Activated CD4-positive, alpha-beta T cell treated with anti-CD3 and anti-CD28 coated beads for 1 hour (primary cell): ENCODE measurements at regions not wholly inside any gene's neighbourhood (a gene's known extent, or its start where the extent isn't known, plus 50 kb on each side); places are given as distances from the start of the nearest gene placed in this dataset.
"Not testable (repeated sequence)": the region's sequence is repeated elsewhere in the genome, so short reads cannot be mapped to it uniquely, and the experiment has no call there.

ENCODE experiments used
- DNase-seq: peaks from one replicate; pipeline ENCODE4 v3.0.0-alpha.2; 2020

- DNase-seq: no peak
Observed at GRCh38 chr10:119996944-119997343, 104.4 kb downstream of the SEC23IP start.

- DNase-seq: no peak
Observed at GRCh38 chr10:119997429-119997828, 104.9 kb downstream of the SEC23IP start.

GRCh38 chr10:120002785-120003184 lies 110.3 kb downstream of the SEC23IP start:
- no peak for DNase-seq

- no peak for DNase-seq
Observed at GRCh38 chr10:120005207-120006201, 113.0 kb downstream of the SEC23IP start.

- DNase-seq: no peak
Observed at GRCh38 chr10:120007261-120007660, 114.7 kb downstream of the SEC23IP start.

GRCh38 chr10:120011359-120012130 lies 119.0 kb downstream of the SEC23IP start:
- no peak for DNase-seq

- no peak for DNase-seq
Observed at GRCh38 chr10:120012131-120012400, 119.5 kb downstream of the SEC23IP start.

- DNase-seq: no peak
Observed at GRCh38 chr10:120012566-120012965, 120.0 kb downstream of the SEC23IP start.

- no peak for DNase-seq
Observed at GRCh38 chr10:120014031-120014430, 121.5 kb downstream of the SEC23IP start.

GRCh38 chr10:120015064-120015463 lies 122.5 kb downstream of the SEC23IP start:
- no peak for DNase-seq

- no peak for DNase-seq
Observed at GRCh38 chr10:120016906-120017305, 124.4 kb downstream of the SEC23IP start.

GRCh38 chr10:120017733-120018417 lies 125.3 kb downstream of the SEC23IP start:
- no peak for DNase-seq

- no peak for DNase-seq
Observed at GRCh38 chr10:120018695-120019094, 126.2 kb downstream of the SEC23IP start.

GRCh38 chr10:120019568-120019967 lies 127.0 kb downstream of the SEC23IP start:
- no peak for DNase-seq

- no peak for DNase-seq
Observed at GRCh38 chr10:120022357-120022756, 129.8 kb downstream of the SEC23IP start.

- no peak for DNase-seq
Observed at GRCh38 chr10:120034236-120034635, 141.7 kb downstream of the SEC23IP start.

GRCh38 chr10:120039046-120039445 lies 146.5 kb downstream of the SEC23IP start:
- DNase-seq: no peak

GRCh38 chr10:120039826-120040225 lies 147.3 kb downstream of the SEC23IP start:
- DNase-seq: no peak

GRCh38 chr10:120041807-120042559 lies 149.5 kb downstream of the SEC23IP start:
- DNase-seq: no peak

GRCh38 chr10:120042705-120043104 lies 150.2 kb downstream of the SEC23IP start:
- DNase-seq: no peak

- not testable (repeated sequence) for DNase-seq
Observed at GRCh38 chr10:120047373-120047772, 154.8 kb downstream of the SEC23IP start.

GRCh38 chr10:120047926-120048325 lies 155.4 kb downstream of the SEC23IP start:
- DNase-seq: no peak

GRCh38 chr10:120048391-120048790 lies 155.9 kb downstream of the SEC23IP start:
- no peak for DNase-seq
